Ishikawa (cell line): ENCODE measurements at regions not wholly inside any gene's neighbourhood (a gene's known extent, or its start where the extent isn't known, plus 50 kb on each side); places are given as distances from the start of the nearest gene placed in this dataset.

Experiments used
- CEBPB ChIP-seq: IDR thresholded peaks from 2 replicates; pipeline ENCODE4 v1.6.1; 2012
- CREB1 ChIP-seq: IDR thresholded peaks from 2 replicates; pipeline ENCODE4 v1.6.1; 2012; ENCODE audit warnings: low read depth
- EGR1 ChIP-seq: IDR thresholded peaks from 2 replicates; pipeline ENCODE4 v1.6.1; 2012
- EP300 ChIP-seq: IDR thresholded peaks from 2 replicates; pipeline ENCODE4 v1.6.1; 2012; ENCODE audit warnings: borderline replicate concordance
- FOXM1 ChIP-seq: IDR thresholded peaks from 2 replicates; pipeline ENCODE4 v1.6.1; 2012; ENCODE audit warnings: low read depth, borderline replicate concordance
- MAX ChIP-seq: IDR thresholded peaks from 2 replicates; pipeline ENCODE4 v1.6.1; 2012
- NFIC ChIP-seq: IDR thresholded peaks from 2 replicates; pipeline ENCODE4 v1.6.1; 2012
- RAD21 ChIP-seq: IDR thresholded peaks from 2 replicates; pipeline ENCODE4 v1.6.1; 2012; ENCODE audit warnings: low read depth
- REST ChIP-seq: IDR thresholded peaks from 2 replicates; pipeline ENCODE4 v1.6.1; 2012; ENCODE audit warnings: low read depth, mild to moderate bottlenecking
- TAF1 ChIP-seq: IDR thresholded peaks from 2 replicates; pipeline ENCODE4 v1.6.1; 2012; ENCODE audit warnings: low read depth, mild to moderate bottlenecking
- TCF12 ChIP-seq: IDR thresholded peaks from 2 replicates; pipeline ENCODE4 v1.6.1; 2012; ENCODE audit warnings: low read depth
- TEAD4 ChIP-seq: IDR thresholded peaks from 2 replicates; pipeline ENCODE4 v1.6.1; 2012
- YY1 ChIP-seq: IDR thresholded peaks from 2 replicates; pipeline ENCODE4 v1.6.1; 2012; ENCODE audit warnings: low read depth
- ZBTB7A ChIP-seq: IDR thresholded peaks from 2 replicates; pipeline ENCODE4 v1.6.1; 2012; ENCODE audit warnings: low read depth

GRCh38 chr12:61821381-61821780 lies 438.8 kb upstream of the USP15 start:
- TF ChIP-seq REST (no peak), RAD21 (no peak), EGR1 (no peak), TAF1 (no peak), CEBPB (no peak), ZBTB7A (no peak), MAX (no peak), TEAD4 (no peak), FOXM1 (no peak), CREB1 (no peak), YY1 (no peak), TCF12 (no peak), EP300 (no peak), NFIC (no peak)
